GM21515 (cell line): ENCODE measurements at regions not wholly inside any gene's neighbourhood (a gene's known extent, or its start where the extent isn't known, plus 50 kb on each side); places are given as distances from the start of the nearest gene placed in this dataset.
"Not testable (repeated sequence)": the region's sequence is repeated elsewhere in the genome, so short reads cannot be mapped to it uniquely, and the experiment has no call there.

ENCODE experiments used
- ATAC-seq: cut with Tn5 transposase; IDR thresholded peaks from one replicate; pipeline ENCODE4 v1.9.1; 2021; ENCODE audit not compliant: unreplicated experiment

DNA sequence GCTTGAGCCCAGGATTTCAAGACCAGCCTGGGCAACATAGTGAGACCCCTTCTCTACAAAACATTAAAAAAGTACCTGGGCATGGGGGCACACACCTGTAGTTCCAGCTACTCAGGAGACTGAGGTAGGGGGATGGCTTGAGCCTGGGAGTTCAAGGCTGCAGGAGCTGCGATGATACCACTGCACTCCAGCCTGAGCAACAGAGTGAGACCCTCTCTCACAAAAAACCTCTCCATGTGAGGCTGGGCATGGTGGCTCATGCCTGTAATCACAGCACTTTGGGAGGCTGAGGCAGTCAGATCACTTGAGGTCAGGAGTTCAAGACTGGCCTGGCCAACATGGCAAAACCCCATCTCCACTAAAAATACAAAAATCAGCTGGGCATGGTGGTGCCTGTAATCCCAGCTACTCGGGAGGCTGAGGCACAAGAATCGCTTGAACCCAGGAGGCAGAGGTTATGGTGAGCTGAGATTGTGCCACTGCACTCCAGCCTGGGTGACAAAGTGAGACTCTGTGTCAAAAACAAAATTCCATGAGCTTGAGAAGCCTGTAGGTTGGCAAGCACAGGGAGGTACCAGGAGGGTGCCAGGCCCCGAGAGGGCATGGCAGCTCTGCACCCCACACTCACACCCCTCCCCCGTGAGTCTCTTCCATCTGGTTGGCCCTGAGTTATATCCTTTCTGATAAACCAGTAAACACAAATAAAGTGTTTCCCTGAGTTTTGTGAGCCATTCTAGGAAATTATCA is 88.8 kb downstream of the KCNJ18 start:
- ATAC-seq = not testable (repeated sequence)

DNA sequence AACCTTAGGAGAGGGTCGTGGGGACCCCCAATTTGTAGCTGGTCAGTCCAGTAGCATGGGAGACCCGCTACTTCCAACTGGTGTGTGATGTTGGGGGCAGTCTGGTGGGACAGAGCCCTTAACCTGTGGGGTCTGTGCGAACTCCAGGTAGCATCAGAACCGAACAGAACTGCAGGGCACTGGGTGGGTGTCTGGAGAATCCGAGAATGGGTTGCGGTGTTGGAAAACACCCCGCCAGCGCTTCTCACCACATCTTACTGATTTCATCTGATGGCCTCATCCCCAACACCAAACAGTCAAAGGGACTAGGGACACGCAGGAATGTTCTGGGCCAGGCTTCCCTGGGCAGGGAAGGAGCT is 89.3 kb downstream of the KCNJ18 start:
- not testable (repeated sequence) for ATAC-seq

DNA sequence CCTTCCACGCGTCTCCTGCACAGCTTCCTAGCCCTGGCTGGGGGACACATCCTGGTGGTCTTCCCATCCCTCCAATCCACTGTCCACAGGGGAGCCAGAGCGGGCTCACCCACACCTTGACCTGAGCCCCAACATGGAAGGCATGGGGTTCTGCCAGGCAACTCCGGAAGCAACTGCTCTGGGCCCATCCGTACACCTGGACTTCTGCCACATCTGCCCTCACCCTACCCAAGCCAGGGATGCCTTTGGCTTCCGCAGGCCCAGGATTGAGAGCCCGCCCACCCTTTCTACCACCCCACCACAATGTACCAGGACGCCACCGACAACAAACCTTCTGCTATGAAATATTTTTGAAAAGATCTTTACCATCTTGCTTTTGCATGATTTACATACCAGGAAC is 89.8 kb downstream of the KCNJ18 start:
- not testable (repeated sequence) for ATAC-seq

DNA sequence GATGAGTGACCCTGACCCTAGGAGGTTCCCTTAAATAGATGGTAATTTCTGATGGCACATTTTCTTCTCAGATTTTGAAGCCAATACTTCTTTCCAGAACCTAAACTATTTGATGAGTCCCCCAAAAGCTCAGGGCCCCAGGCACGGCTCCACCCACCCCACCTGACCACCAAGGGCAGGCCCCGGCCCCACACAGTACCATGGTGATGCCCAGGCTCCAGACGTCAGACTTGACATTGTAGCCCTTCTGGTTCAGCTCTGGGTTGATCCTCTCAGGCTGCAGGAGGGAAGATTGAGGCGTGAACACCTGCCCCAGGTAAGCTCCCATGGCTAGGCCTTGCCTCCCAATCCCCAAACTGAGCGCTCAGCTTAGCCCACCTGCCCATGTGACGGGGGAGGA is 90.3 kb downstream of the KCNJ18 start:
- not testable (repeated sequence) for ATAC-seq

DNA sequence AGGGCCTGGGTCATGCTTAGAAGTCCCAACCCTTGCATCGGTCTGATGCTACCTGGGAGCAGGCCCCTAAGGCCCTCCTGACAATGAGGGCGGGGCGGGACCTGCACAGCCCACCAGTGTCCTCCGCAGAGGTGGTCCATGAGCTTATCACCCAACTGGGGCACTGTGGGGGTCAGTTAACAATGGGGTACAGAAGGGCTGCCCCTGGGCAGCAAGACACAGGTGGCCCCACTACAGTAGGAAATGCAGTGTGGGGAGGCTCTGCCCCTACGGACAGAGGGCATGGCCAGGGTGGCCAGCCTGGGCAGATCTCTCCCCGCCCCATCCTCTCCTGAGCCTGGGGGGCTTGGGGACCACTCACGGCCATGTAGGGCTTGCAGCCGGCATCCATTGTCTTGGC is 90.7 kb downstream of the KCNJ18 start:
- ATAC-seq = not testable (repeated sequence)

DNA sequence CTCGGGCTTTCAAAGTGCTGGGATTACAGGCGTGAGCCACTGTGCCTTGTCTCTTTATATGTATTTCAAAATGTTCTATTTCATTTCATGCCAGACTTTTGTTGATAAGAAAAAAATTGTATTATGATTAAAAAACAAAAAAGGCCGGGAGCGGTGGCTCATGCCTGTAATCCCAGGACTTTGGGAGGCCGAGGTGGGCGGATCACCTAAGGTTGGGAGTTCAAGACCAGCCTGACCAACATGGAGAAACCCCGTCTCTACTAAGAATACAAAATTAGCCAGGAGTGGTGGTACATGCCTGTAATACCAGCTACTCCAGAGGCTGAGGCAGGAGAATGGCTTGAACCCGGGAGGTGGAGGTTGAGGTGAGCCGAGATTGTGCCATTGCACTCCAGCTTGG is 121.9 kb downstream of the KCNJ18 start:
- not testable (repeated sequence) for ATAC-seq

DNA sequence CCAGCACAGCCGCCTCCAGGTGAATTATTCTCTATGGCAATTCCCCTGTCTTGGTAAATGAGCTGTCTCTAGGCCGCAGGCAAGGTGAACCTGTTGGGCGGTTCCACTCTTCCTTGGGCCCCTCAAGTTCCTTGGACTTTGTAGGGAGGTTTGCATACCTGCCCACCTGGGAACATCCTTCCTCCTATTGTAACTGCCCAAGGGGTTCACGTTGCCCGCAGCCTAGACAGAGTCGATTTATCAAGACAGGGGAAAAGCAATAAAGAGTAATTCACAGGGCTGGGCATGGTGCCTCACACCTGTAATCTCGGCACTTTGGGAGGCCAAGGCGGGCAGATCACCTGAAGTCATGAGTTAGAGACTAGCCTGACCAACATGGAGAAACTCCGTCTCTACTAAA is 122.5 kb downstream of the KCNJ18 start:
- no peak for ATAC-seq

DNA sequence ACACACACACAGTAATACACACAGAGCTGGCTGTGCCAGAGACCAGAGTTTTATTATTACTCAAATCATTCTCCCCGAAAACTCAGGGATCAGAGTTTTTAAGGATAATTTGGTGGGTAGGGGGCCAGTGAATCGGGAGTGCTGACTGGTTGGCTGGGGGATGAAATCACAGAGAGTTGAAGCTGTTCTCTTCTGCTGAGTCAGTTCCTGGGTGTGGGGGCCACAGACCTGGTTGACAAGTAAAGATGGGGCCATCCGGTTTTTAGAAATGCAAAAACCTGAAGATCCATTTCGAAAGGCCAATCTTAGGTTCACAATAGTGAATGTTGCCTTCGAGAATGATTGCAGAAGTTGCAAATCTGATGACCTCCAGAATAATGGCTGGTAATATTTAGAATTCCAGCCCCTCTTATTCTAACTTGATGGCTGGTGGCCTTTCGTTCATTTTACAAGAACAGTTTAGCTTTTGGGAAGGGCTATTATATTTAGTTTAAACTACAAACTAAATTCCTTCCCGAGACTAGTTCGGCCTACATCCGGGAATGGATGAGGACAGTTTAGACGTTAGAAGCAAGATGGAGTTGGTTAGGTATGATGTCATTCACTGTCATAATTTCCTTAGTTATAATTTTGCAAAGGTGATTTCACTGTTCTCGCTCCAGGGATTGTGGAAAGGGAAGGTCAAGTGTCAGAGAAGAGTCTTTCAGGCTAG is 123.2 kb downstream of the KCNJ18 start:
- no peak for ATAC-seq

DNA sequence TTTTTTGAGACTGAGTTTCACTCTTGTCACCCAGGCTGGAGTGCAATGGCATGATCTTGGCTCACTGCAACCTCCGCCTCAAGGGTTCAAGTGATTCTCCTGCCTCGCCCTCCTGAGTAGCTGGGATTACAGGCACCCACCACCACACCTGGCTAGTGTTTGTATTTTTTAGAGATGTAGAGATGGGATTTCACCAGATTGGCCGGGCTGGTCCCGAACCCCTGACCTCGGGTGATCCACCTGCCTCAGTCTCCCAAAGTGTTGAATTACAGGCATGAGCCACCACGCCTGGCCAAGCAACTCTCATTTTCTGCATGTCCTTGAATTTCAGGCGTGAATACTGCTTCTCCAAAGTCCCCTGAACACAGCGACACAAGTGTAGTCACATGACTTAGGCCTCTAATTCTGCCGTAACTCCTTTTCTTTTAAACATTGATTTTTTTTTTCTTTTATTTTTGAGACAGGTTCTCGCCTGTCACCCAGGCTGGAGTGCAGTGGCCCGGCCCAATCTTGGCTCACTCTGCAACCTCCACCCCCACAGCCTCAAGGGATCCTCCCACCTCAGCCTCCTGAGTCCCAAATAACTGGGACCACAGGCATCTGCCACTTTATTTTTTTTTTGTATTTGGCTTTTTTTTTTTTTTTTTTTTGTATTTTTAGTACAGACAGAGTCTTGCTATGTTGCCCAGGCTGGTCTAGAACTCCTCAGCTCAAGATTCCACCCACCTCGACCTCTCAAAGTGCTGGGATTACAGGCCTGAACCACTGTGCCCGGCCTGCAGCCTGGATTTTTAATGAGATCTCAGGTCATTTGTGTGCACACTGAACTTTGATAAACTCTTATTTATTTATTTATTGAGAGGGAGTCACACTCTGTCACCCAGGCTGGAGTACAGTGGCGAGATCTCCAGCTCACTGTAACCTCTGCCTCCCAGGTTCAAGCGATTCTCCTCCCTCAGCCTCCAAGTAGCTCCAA is 124.6 kb downstream of the KCNJ18 start:
- ATAC-seq = no peak

DNA sequence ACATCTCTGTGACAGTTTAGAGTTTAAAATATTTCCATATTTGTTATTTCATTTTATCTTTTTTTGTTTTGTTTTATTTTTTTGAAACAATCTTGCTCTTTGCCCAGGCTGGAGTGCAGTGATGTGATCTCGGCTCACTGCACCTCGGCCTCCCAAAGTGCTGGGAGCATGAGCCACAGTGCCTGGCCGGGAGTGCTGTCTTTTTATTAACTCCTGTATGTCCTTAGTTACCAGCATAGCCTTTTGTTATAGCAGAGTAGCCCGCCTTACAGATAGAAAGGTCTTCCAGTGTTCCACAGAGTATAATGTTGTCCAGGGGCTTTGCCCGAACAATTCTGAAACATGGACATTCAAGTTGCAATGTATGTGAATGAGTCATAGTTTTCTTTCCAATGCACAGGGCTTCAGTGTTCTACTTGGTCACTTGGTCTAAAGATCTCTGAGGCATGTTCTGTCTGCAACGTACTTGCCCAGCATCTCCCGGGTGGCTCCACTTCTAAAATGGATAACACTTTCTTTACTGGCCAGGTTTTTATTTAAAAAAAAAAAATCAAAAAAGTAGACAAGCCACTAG is 125.6 kb downstream of the KCNJ18 start:
- ATAC-seq = no peak

DNA sequence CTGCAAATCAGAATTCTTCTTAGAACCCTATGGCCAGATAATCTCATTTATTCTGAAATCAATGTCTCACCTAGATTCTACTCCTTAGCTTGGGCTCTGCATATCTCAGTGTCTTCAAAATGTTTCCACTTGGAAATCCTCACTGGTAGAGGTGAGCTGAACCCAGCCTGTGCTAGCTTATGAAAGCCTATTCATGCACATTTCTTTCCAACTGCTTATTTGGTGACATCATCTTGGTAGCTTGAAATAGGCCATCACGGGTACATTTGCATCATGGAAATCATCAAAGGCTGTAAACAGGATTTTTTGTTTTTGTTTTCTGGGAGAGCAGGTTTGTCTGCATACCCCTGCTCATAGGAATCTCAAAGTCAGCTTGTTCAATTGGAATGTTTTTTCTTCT is 130.8 kb downstream of the KCNJ18 start:
- no peak for ATAC-seq

DNA sequence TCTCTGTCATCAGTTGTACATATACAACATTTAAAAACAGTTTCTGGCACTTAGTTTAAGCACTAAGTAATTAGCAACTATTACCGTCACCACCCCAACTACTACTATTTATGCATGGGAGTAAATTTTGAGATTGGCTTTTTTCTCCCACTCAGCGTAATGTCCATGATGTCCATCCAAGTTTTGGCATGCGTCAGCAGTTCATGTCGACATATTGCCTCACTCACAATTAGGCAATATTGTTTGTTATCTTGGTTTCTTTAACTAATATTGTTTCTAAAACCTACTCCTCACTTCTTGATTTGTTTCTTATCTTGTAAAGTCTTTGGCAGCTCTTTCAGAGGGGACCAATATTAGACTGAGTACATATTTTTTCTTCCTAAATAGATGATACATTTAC is 131.3 kb downstream of the KCNJ18 start:
- no peak for ATAC-seq

DNA sequence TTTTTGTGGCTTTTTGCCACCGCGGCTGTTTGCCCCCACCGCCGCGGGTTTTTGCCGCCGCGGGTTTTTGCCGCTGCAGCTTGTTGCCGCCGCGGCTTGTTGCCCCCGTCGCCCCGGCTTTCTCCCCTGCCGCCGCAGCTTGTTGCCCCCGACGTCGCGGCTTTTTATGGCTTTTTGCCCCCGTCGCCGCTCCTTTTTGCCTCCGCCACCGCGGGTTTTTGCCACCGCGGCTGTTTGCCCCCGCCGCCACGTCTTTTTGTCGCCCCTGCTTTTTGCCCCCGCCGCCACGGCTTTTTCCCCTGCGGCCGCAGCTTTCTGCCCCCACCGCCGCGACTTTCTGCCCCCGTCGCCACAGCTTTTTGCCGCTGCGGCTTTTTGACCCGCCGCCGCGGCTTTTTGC is 149.5 kb downstream of the KCNJ18 start:
- ATAC-seq = no peak

DNA sequence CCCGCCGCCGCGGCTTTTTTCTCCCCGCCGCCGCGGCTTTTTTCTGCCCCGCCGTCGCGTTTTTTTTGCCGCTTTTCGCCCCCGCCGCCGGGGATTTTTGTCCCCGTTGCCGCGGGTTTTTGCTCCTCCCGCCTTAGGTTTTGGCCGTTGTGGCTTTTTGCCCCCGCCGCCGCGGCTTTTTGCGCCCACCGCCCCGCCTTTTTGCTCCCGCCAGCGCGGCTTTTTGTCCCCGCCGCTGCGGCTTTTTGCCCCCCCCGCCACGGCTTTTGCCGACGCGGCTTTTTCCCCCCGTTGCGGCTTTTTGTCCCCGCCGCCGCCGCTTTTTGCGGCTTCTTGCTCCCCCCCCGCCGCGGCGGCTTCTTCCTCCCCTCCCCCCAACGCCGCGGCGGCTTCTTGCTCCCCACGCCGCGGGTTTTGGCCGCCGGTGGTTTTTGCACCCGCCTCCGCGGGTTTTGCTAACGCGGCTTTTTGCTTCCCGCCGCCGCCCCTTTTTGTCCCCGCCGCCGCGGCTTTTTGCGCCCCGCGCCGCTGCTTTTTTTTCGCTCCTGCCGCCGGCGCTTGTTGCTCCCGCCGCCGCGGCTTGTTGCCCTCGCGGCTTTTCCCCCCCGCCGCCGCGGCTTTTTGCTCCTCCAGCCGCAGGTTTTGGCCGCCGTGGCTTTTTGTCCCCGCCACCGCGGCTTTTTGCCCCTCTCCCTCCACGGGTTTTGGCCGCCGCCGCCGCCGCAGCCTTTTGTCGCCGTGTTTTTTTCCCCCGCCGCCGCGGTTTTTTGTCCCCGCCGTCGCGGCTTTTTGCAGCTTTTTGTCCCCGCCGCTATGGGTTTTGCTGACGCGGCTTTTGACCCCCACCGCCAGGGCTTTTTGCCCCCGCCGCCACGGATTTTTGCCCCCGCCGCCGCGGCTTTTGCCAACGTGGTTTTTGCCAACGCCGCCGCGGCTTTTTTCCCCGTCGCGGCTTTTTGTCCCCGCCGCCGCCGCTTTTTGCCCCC is 150.3 kb downstream of the KCNJ18 start:
- no peak for ATAC-seq

DNA sequence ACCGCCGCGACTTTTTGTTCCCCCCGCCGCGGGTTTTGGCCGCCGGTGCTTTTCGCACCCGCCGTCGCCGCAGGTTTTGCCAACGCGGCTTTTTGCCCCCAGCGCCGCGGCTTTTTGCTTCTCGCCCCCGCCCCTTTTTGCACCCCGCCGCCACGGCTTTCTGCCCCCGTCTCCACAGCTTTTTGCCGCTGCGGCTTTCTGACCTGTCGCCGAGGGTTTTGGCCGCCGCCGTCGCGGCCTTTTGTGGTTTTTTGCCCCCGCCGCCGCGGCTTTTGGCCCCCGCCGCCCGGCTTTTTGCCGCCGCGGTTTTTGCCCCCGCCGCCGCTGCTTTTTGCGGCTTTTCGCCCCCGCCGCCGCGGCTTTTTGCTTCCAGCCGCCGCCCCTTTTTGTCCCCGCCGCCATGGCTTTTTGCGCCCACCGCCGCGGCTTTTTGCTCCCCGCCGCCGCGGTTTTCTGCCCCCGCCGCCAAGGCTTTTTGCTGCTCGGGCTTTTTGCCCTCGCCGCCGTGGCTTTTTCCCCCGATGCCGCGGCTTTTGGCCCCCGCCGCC is 151.1 kb downstream of the KCNJ18 start:
- no peak for ATAC-seq

DNA sequence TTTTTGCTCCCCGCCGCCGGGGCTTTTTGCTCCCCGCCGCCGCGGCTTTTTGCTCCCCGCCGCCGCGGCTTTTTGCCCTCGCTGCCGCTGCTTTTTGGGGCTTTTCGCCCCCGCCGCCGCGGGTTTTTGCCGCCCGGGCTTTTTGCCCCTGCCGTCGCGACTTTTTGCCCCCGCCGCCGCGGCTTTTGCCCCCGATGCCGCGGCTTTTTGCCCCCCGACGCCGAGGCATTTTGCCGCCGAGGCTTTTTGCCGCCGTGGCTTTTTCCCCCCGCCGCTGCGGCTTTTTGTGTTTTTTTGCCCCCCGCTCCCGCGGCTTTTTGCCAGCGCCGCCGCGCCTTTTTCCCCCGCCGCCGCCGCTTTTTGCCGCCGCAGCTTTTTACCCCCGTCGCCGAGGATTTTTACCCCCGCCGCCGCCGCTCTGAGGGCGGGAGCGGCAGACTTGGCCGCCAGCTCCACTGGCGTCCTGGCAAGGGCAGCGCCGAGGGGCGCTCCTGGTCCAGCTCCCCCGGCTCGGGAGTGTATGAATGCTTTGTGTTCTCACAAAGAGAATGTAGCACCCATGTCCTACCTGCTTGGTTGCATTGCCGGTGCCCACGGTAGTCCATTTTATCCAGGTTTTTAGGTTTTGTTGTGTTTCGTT is 151.7 kb downstream of the KCNJ18 start:
- ATAC-seq = no peak

DNA sequence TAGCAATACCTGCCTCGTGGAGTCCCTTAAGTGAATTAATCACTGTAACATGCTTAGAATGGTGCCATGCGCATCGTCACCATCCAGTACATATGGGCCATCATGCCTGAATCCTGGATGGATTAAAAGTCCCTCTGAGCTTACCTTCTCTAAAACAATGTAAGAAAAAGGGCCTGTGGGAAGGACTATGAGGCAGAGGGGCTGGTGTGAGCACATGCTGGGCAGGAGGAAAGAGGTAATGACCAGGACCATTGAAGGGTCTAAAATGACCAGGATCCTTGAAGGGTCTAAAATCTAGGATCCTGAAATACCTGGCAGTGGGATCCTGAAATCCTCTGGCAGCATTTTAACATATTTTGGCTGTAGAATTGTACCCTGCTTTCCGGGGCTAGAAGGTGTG is 156.2 kb downstream of the KCNJ18 start:
- ATAC-seq = not testable (repeated sequence)

DNA sequence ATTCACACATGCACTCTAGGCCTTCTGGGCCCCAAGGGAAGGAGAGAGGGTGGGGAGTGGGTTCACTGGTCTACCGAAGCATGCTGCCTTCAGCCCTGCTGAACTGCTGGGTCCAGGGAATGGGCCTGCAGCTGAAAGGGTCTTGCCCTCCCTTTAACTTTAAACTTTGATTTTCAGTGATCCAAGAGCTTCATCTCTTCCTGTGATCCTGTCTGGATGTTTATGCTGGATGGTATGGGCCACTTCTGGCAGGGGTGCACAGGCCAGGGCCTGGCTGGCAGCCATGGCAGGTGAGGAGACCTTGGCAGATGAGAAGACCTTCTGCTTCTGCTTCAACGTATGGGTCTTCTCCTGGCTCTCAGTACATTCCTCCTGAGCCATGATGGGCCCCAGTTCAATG is 156.7 kb downstream of the KCNJ18 start:
- ATAC-seq = not testable (repeated sequence)

DNA sequence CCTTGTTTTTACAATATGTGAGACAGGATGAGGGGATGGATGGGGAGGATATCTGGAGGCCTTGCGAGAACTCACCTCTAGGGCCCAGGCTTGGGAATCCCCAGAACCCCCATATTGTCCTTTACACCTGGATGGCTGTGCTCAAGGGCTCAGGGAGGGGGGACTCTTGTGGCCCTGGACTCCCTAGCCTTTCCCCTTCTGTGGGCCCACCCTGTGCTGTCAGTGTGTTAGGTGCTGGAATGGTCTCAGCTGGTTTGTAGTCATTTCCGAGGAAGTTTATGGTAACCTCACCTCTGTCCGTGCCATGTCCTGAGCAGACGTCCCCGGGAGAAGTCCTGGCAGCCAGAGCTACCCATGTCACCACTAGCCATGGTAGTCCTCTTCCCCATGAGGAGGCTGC is 158.3 kb downstream of the KCNJ18 start:
- not testable (repeated sequence) for ATAC-seq
